OCI-LY3 (cell line): ENCODE measurements at regions not wholly inside any gene's neighbourhood (a gene's known extent, or its start where the extent isn't known, plus 50 kb on each side); places are given as distances from the start of the nearest gene placed in this dataset.

Source experiments
- CTCF ChIP-seq: fragments of 200-600, 300-600 bp; sonication (generic); IDR thresholded peaks from 2 replicates; pipeline ENCODE4 v1.5.1; 2014; ENCODE audit warnings: antibody characterized with exemption, low read length, low read depth
- EZH2phosphoT487 ChIP-seq: fragments of 200-600 bp; shearing (Covaris generic); IDR thresholded peaks from 2 replicates; pipeline ENCODE4 v1.6.1; 2018; ENCODE audit warnings: antibody characterized with exemption, mixed run types, low read depth

GRCh38 chr14:23800811-23801210 lies 152.8 kb upstream of the DHRS4 start:
- TF ChIP-seq CTCF (no peak), EZH2phosphoT487 (no peak)
